ENCODE measurements at regions not wholly inside any gene's neighbourhood (a gene's known extent, or its start where the extent isn't known, plus 50 kb on each side); places are given as distances from the start of the nearest gene placed in this dataset.
"Not testable (repeated sequence)": the region's sequence is repeated elsewhere in the genome, so short reads cannot be mapped to it uniquely, and the experiment has no call there.

DNA sequence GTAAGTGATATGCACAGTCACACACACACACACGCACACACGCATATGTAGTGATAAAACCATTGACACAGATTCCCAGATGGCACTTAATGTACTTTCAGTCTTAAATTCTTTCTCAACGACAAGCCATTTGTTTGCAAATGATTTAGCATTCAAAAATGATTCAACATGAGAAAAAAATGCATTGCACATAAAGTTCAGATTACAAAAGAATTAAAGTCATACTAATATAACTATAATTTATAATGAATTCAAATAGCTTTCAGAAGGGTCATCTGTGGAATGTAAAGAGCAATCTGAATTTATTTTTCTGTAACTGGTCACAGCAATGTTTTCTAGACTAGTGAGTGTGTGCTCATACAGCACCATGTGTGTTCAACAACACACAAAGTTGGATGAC is 521.6 kb upstream of the ZNF337 start:
- TF ChIP-seq CTCF (IDR thresholded peaks at IDR 0.05; ENCODE audit: low read depth, low read length): no peak
- H3K4me3 ChIP-seq (ENCODE audit: low read depth, low read length): no peak overlapping the region

DNA sequence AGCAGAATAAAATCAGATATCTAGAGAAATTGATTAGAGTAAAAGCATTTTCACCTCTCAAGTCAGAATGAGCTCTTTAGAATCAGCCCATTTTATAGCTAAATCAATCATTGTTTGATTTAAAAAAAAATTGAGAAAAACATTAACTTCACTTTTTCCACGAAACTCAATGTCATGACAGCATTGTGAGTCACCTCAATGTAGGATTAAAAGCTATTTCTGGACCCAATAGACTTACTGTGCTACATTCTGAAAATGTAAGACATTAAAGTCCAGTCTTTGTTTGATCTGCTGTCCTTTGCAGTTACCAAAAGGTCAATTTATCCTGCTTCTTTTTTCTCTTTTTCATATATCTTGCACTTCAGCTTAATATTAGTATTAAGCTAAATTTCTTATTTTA is 519.4 kb upstream of the ZNF337 start:
- no peak overlapping the region for H3K4me3 ChIP-seq (ENCODE audit: low read depth, low read length)
- no peak for TF ChIP-seq CTCF (IDR thresholded peaks at IDR 0.05; ENCODE audit: low read depth, low read length)

- no peak overlapping the region for H3K4me3 ChIP-seq (ENCODE audit: low read depth, low read length)
- no peak for TF ChIP-seq CTCF (IDR thresholded peaks at IDR 0.05; ENCODE audit: low read depth, low read length)
These were observed 518.3 kb upstream of the ZNF337 start for GRCh38 chr20:26214991-26215390.

DNA sequence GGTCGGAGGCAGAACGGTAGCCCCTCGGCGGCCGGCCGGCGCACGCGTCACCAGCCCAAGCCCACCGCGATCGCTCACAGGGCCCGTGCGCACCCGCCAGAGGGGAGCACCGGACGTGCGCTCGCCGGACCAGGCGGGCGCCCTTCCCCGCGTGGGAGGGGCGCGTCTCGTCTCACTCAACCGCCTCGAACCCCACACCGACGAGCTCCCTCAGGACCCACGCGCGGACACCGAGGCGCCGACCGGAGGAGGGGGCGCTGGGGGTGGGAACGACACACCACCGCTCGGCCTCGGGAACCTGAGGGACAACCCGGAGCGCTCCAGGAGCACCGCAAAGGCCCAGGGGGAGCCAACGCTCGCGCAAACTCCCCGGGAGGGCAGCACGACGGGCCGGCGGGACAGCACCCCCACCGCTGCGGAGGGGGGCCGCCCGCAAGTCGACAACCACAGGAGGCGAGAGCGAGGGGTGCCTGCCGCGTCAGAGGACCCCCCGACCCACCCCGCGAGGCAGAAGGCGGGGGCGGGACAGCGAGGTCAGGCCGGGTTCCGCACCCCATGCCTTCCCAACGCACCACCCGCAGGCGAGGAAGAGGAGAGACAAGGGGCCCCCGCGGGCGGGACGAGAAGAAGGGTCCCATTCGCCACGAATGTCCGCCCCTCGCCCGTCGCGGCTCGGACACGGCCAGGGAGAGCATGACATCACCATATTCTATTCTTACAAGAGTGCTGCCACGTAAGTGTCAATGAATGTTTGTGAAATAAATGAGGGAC is 512.7 kb upstream of the ZNF337 start:
- no peak for TF ChIP-seq CTCF (IDR thresholded peaks at IDR 0.05; ENCODE audit: low read depth, low read length)
- H3K4me3 ChIP-seq (ENCODE audit: low read depth, low read length): no peak overlapping the region

- H3K4me3 ChIP-seq (ENCODE audit: low read depth, low read length): no peak overlapping the region
- TF ChIP-seq CTCF (IDR thresholded peaks at IDR 0.05; ENCODE audit: low read depth, low read length): no peak
These were observed 511.8 kb upstream of the ZNF337 start for GRCh38 chr20:26208296-26209091.

- not testable (repeated sequence) for H3K4me3 ChIP-seq (ENCODE audit: low read depth, low read length)
These were observed 511.3 kb upstream of the ZNF337 start for GRCh38 chr20:26207967-26208295.

- H3K4me3 ChIP-seq (ENCODE audit: low read depth, low read length): no peak overlapping the region
- no peak for TF ChIP-seq CTCF (IDR thresholded peaks at IDR 0.05; ENCODE audit: low read depth, low read length)
These were observed 510.7 kb upstream of the ZNF337 start for GRCh38 chr20:26207237-26207966.
